Ovary (tissue), 7 donors: ENCODE measurements at regions not wholly inside any gene's neighbourhood (a gene's known extent, or its start where the extent isn't known, plus 50 kb on each side); places are given as distances from the start of the nearest gene placed in this dataset.

Experiments used
- DNase-seq, 5 donors: peaks; one replicate each; pipeline ENCODE4 v3.0.0-alpha.2; 2019 to 2020
- H3K27ac ChIP-seq, 2 donors: fragments of 200-600 bp; one replicate each; pipeline versions ENCODE4 v1.5.1 to v1.8.0; 2019 to 2022
- H3K27me3 ChIP-seq: fragments of 200-600 bp; one replicate; pipeline ENCODE4 v1.8.0; 2022
- H3K36me3 ChIP-seq: fragments of 200-600 bp; sonication (generic); one replicate; pipeline ENCODE4 v1.5.1; 2019
- H3K4me1 ChIP-seq: one replicate; pipeline ENCODE4 v1.8.1; 2013; ENCODE audit warnings: mild to moderate bottlenecking, moderate library complexity; ENCODE audit not compliant: insufficient read depth
- H3K4me3 ChIP-seq: fragments of 200-600 bp; sonication (generic); one replicate; pipeline ENCODE4 v1.5.1; 2017
- H3K9me3 ChIP-seq, 2 donors: fragments of 200-600 bp in 1 of 2; sonication (generic) in 1 of 2; one replicate each; pipeline versions ENCODE4 v1.5.1 to v1.8.1; 2013 to 2019; ENCODE audit warnings: mild to moderate bottlenecking in 1 of 2, moderate library complexity in 1 of 2
- CTCF ChIP-seq, 3 donors: fragments of 450-650 bp in 2 of 3; fragments of 200-600 bp in 1 of 3; IDR thresholded peaks; one replicate each; pipeline versions ENCODE4 v1.5.1 to v1.8.0; 2016 to 2022; ENCODE audit warnings: antibody characterized with exemption in 3 of 3, mild to moderate bottlenecking in 1 of 3
- EP300 ChIP-seq: sonication (generic); formaldehyde crosslinking; IDR thresholded peaks from one replicate; pipeline ENCODE4 v1.6.1; 2017; ENCODE audit warnings: antibody characterized with exemption
- POLR2A ChIP-seq: fragments of 450-650 bp; IDR thresholded peaks from one replicate; pipeline ENCODE4 v1.6.1; 2017; ENCODE audit warnings: antibody characterized with exemption, mild to moderate bottlenecking, moderate library complexity
- WGBS, 3 donors: extraction: QIAGEN DNeasy Blood & Tissue Kit in 1 of 3; methylation state at CpG; one replicate each; pipeline versions ENCODE4 v1.1.5 to v1.1.7; 2013 to 2017; 5-methylcytosine and 5-hydroxymethylcytosine counted together
- intact Hi-C, 4 donors: fragments of 100-400 bp; cut with DNase I; formaldehyde crosslinking; loops; one replicate each; pipeline versions ENCODE4 v1.11.0 to v1.15.1; 2022 to 2023
- donor health status: DM: no; HTN: no; CAD: no; lungs with moderate emphysema.
- donor health status: DM: no; HTN: no; CAD: no.
- donor health status: Bipolar disorder and iron deficiency.
- donor health status: DM: no; HTN: no; CAD: no.
- donor health status: DM: yes; HTN: yes; CAD: no.

GRCh38 chrX:20325786-20326388 lies 59.2 kb upstream of the RPS6KA3 start:
- H3K9me3 ChIP-seq = no peaks in the 10 kb centered on the region
- no peak overlapping the region for H3K27ac ChIP-seq
- no peak for DNase-seq
- no peak for TF ChIP-seq EP300
- no peaks in the 10 kb centered on the region for H3K27me3 ChIP-seq
- no peak overlapping the region for H3K4me3 ChIP-seq
- intact Hi-C loops = no loop called here
- no peaks in the 10 kb centered on the region for H3K4me1 ChIP-seq
- no peaks in the 10 kb centered on the region for H3K36me3 ChIP-seq
- WGBS, 3 donors = 74 to 81% (median 78%) methylated on average over 6 of the region's 6 CpGs

GRCh38 chrX:20322887-20323286 lies 56.2 kb upstream of the RPS6KA3 start:
- intact Hi-C loops = no loop called here
- Histone ChIP-seq H3K27ac (no peak overlapping the region), H3K27me3 (no peaks in the 10 kb centered on the region), H3K4me1 (no peaks in the 10 kb centered on the region), H3K9me3 (no peaks in the 10 kb centered on the region), H3K36me3 (no peaks in the 10 kb centered on the region), H3K4me3 (no peak overlapping the region)
- DNase-seq = no peak
- TF ChIP-seq POLR2A (no peak), CTCF (IDR thresholded peaks at IDR 0.05) (no peak), EP300 (no peak)
- WGBS, 3 donors = 74 to 79% (median 77%) methylated on average over 5 of the region's 5 CpGs

DNA sequence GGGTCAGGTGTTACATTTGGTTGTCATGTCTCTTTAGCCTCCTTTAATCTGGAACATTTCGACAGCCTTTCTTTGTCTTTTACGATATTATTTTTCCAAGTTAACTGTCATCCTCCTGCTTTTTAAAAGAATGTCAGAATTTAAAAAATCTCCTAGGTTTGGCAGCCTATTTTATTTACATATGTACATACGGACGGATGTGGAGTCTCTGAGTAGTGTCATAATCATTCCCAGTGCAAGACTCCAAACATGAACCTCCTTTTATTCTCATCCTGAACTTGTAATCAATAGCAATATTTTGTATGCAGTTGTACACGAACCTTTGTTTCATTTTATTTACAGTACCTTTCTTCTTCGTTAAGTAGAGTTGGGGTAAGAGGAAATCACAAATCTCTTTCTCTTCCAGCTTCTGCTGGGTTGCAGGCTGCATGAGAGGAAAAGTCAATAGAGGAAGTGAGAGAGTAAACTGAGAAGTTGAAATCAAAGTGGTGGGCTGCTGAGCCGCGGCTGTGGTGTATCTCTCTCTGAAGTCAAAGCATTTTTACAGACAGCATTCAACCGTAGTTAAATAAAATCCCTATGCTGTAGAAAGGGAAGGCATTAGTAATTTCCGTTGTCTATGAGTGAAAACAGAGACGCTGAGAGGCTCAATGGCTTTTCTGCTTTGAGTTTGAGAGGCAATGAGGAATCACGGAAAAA lies 53.9 kb upstream of the RPS6KA3 start:
- H3K36me3 ChIP-seq = no peaks in the 10 kb centered on the region
- H3K27me3 ChIP-seq = no peaks in the 10 kb centered on the region
- no peak overlapping the region for H3K27ac ChIP-seq
- H3K9me3 ChIP-seq = no peaks in the 10 kb centered on the region
- 36 to 58% (median 46%) methylated on average over 12 of the region's 12 CpGs for WGBS, 3 donors
- TF ChIP-seq POLR2A = no peak
- no peak for TF ChIP-seq EP300
- no peak for TF ChIP-seq CTCF (IDR thresholded peaks at IDR 0.05)
- no peaks in the 10 kb centered on the region for H3K4me1 ChIP-seq
- no peak for DNase-seq
- no peak overlapping the region for H3K4me3 ChIP-seq
- intact Hi-C loops = no loop called here

DNA sequence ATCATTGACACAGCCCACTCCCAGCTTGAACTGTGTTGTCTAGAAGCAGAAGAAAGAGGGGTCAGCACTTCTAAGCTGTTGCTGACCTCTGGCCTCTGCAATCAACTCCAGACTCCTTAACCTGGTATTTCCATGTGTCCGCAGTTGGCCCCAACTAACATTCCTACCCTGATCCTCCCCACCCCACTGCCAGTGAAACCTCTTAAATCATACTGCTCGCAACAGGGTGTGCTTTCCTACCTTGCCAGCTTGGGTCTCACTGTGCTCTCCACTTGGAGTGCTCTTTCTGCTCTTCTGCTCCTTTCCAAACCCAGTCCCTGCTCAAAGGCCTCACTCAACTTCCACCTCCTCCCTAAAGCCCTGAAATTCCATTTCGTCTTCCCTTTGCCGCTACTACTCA lies 52.3 kb upstream of the RPS6KA3 start:
- no peak for TF ChIP-seq POLR2A
- no peak for TF ChIP-seq CTCF (IDR thresholded peaks at IDR 0.05)
- TF ChIP-seq EP300 = no peak
- no peak for DNase-seq

GRCh38 chrX:20317873-20318272 lies 51.2 kb upstream of the RPS6KA3 start:
- 56 to 72% (median 60%) methylated on average over 5 of the region's 5 CpGs for WGBS, 3 donors
- intact Hi-C loops = no loop called here
- no peak overlapping the region for H3K27ac ChIP-seq
- DNase-seq = no peak
- TF ChIP-seq POLR2A = no peak
- TF ChIP-seq CTCF (IDR thresholded peaks at IDR 0.05) = no peak
- no peak for TF ChIP-seq EP300
- H3K4me1 ChIP-seq = no peaks in the 10 kb centered on the region
- no peaks in the 10 kb centered on the region for H3K9me3 ChIP-seq
- no peaks in the 10 kb centered on the region for H3K27me3 ChIP-seq
- H3K36me3 ChIP-seq = no peaks in the 10 kb centered on the region
- no peak overlapping the region for H3K4me3 ChIP-seq

More for the DNA sequence above, 52.3 kb upstream of the RPS6KA3 start:
- Histone ChIP-seq H3K27ac (no peak overlapping the region), H3K4me3 (no peak overlapping the region), H3K9me3 (no peaks in the 10 kb centered on the region), H3K36me3 (no peaks in the 10 kb centered on the region), H3K27me3 (no peaks in the 10 kb centered on the region), H3K4me1 (no peaks in the 10 kb centered on the region)
- intact Hi-C loops = no loop called here
- 82 to 85% (median 83%) methylated on average over 4 of the region's 4 CpGs for WGBS, 3 donors
